GM12878 (cell line): ENCODE measurements at regions not wholly inside any gene's neighbourhood (a gene's known extent, or its start where the extent isn't known, plus 50 kb on each side); places are given as distances from the start of the nearest gene placed in this dataset.

Experiments
- ATAC-seq: fragments of 200-7000 bp; cut with Tn5 transposase; 3 replicates; pipeline ENCODE4 v1.9.1; 2020; ENCODE audit warnings: mild to moderate bottlenecking, moderate library complexity
- BruUV-seq: library from RNA; stranded (reverse); fragments of 400-500 nt; replicated peaks from 2 replicates; lab custom pipeline; 2021; lab: Mats Ljungman, UMichigan
- CTCF ChIA-PET: fragments of 300-600 bp; sonication (Branson Sonifier 250); formaldehyde crosslinking; extraction: SDS; loops from one replicate; lab custom pipeline; 2021; ENCODE audit warnings: inconsistent platforms; lab: Yijun Ruan, JAX
- POLR2A ChIA-PET: fragments of 350-600 bp; formaldehyde crosslinking; extraction: SDS; loops from one replicate; lab custom pipeline; 2021; ENCODE audit warnings: inconsistent platforms; lab: Charles Lee
- RAD21 ChIA-PET: fragments of 300-600 bp; sonication (Branson Sonifier 250); formaldehyde crosslinking; loops from one replicate; lab custom pipeline; 2023; ENCODE audit warnings: antibody characterized with exemption; ENCODE audit not compliant: unreplicated experiment; lab: Charles Lee
- SMC1A ChIA-PET: fragments of 300-600 bp; sonication (Branson Sonifier 250); formaldehyde crosslinking; loops from one replicate; lab custom pipeline; 2023; ENCODE audit not compliant: unreplicated experiment, uncharacterized antibody; lab: Charles Lee
- DNase-seq: peaks from one replicate; pipeline ENCODE4 v3.0.0-alpha.2; 2011; ENCODE audit warnings: low read depth, low spot score
- FAIRE-seq: peaks from 3 replicates; lab custom pipeline; 2011; peaks lifted over from hg19 to GRCh38; lab: Jason Lieb, UNC
- H2AFZ ChIP-seq: 2 replicates; pipeline ENCODE4 v1.6.0; 2011; ENCODE audit warnings: low read depth, low read length, control low read depth; ENCODE audit not compliant: control insufficient read depth
- H3K27ac ChIP-seq: 2 replicates; pipeline ENCODE4 v1.5.1; 2011; ENCODE audit warnings: control low read depth; ENCODE audit not compliant: control insufficient read depth, insufficient read depth
- H3K27me3 ChIP-seq, 2 experiments: replicated peaks in 1 of 2; 2 replicates each; pipeline versions ENCODE4 v1.6.0 to v1.6.1; 2011; ENCODE audit warnings: low read length in 1 of 2; ENCODE audit not compliant: control insufficient read depth in 2 of 2, insufficient read depth in 2 of 2
- H3K36me3 ChIP-seq, 2 experiments: 2 replicates each; pipeline ENCODE4 v1.5.1; 2011; ENCODE audit warnings: low read length in 1 of 2; ENCODE audit not compliant: control insufficient read depth in 2 of 2, insufficient read depth in 2 of 2
- H3K4me1 ChIP-seq: 2 replicates; pipeline ENCODE4 v1.6.1; 2011; ENCODE audit warnings: mild to moderate bottlenecking, low read length, moderate library complexity, mixed read lengths; ENCODE audit not compliant: control insufficient read depth, insufficient read depth
- H3K4me2 ChIP-seq: 2 replicates; pipeline ENCODE4 v1.6.0; 2011; ENCODE audit warnings: control low read depth; ENCODE audit not compliant: control insufficient read depth, insufficient read depth
- H3K4me3 ChIP-seq: fragments of 200-600 bp; sonication (generic); 2 replicates; pipeline ENCODE4 v1.5.1; 2016
- H3K79me2 ChIP-seq: 2 replicates; pipeline ENCODE4 v1.6.0; 2011; ENCODE audit warnings: low read length; ENCODE audit not compliant: control insufficient read depth, insufficient read depth
- H3K9ac ChIP-seq: 2 replicates; pipeline ENCODE4 v1.8.0; 2011; ENCODE audit warnings: low read length, control low read depth, mixed read lengths; ENCODE audit not compliant: control insufficient read depth, insufficient read depth
- H3K9me3 ChIP-seq: replicated peaks from 3 replicates; pipeline ENCODE4 v1.5.1; 2011; ENCODE audit warnings: mild to moderate bottlenecking, low read length; ENCODE audit not compliant: control insufficient read depth, insufficient read depth
- H4K20me1 ChIP-seq: 2 replicates; pipeline ENCODE4 v1.6.0; 2011; ENCODE audit not compliant: control insufficient read depth, insufficient read depth
- ATF7 ChIP-seq: fragments of 450-650 bp; IDR thresholded peaks from 2 replicates; pipeline ENCODE4 v1.6.1; 2016; ENCODE audit warnings: low read depth, mild to moderate bottlenecking
- LARP7 ChIP-seq: fragments of 450-650 bp; IDR thresholded peaks from 2 replicates; pipeline ENCODE4 v1.6.1; 2017; ENCODE audit warnings: mild to moderate bottlenecking
- NKRF ChIP-seq: fragments of 450-650 bp; conservative IDR thresholded peaks from 2 replicates; pipeline ENCODE4 v1.6.1; 2017; ENCODE audit warnings: mild to moderate bottlenecking, moderate library complexity
- PAX8 ChIP-seq: fragments of 450-650 bp; IDR thresholded peaks from 2 replicates; pipeline ENCODE4 v1.6.1; 2017; ENCODE audit warnings: mild to moderate bottlenecking, moderate library complexity
- YBX1 ChIP-seq: fragments of 450-650 bp; IDR thresholded peaks from 2 replicates; pipeline ENCODE4 v1.6.1; 2016; ENCODE audit warnings: antibody characterized with exemption
- ZBTB33 ChIP-seq: fragments of 450-650 bp; IDR thresholded peaks from 2 replicates; pipeline ENCODE4 v1.6.1; 2017; ENCODE audit warnings: mild to moderate bottlenecking
- WGBS: methylation state at CpG from one replicate; pipeline ENCODE4 v1.1.6; 2016; ENCODE audit warnings: low lambda C conversion rate; ENCODE audit not compliant: insufficient replicate concordance, insufficient coverage; ENCODE audit errors: missing lambda C conversion rate; 5-methylcytosine and 5-hydroxymethylcytosine counted together
- in situ Hi-C: fragments of 300-500 bp; cut with MboI; formaldehyde crosslinking; loops from 9 replicates; pipeline ENCODE4 v1.14.3; 2018; ENCODE audit warnings: mixed read lengths
- intact Hi-C: fragments of 100-400 bp; cut with micrococcal nuclease; formaldehyde crosslinking; loops from one replicate; pipeline ENCODE4 v1.14.2; 2022; ENCODE audit not compliant: unreplicated experiment

- ChIA-PET RAD21 (no interaction called here), CTCF (interaction anchor here (0.7 to 1.4 kb wide), 2 partner anchors 10 to 15 kb away, joined by 3 read pairs; no protein-coding TSS in a partner anchor), POLR2A (interaction anchor here (1.0 kb wide), 1 partner anchor 32 kb away, joined by 3 read pairs; no protein-coding TSS in a partner anchor), SMC1A (interaction anchor here (0.9 to 3.9 kb wide), 4 partner anchors 9 to 32 kb away, joined by 3 to 17 read pairs (median 6); no protein-coding TSS in a partner anchor)
- no peak overlapping the region for H3K9ac ChIP-seq
- H3K9me3 ChIP-seq = no peaks in the 10 kb centered on the region; the same call in 2 of the 3 replicates
- no peak for FAIRE-seq
- no TSS peak for BruUV-seq
- no peaks in the 10 kb centered on the region for H3K79me2 ChIP-seq
- no peaks in the 10 kb centered on the region for H3K27me3 ChIP-seq
- in situ Hi-C loops (no loop called here), intact Hi-C loops (no loop called here)
- no peak for ATAC-seq
- no peaks in the 10 kb centered on the region for H4K20me1 ChIP-seq
- H3K27ac ChIP-seq = no peak overlapping the region
- TF ChIP-seq PAX8 (no peak), ZBTB33 (no peak), ATF7 (no peak), YBX1 (no peak), LARP7 (no peak), NKRF (no peak)
- 72% methylated on average over 25 of the region's 27 CpGs for WGBS
- H3K4me3 ChIP-seq = no peak overlapping the region
- H3K36me3 ChIP-seq = no peaks in the 10 kb centered on the region
- DNase-seq = no peak
- H3K4me2 ChIP-seq = no peak overlapping the region
- H3K4me1 ChIP-seq = no peaks in the 10 kb centered on the region
- no peak overlapping the region for H2AFZ ChIP-seq
These were observed 96.7 kb upstream of the BET1 start for GRCh38 chr7:94100723-94101345.
